ENCODE measurements at regions not wholly inside any gene's neighbourhood (a gene's known extent, or its start where the extent isn't known, plus 50 kb on each side); places are given as distances from the start of the nearest gene placed in this dataset.

DNA sequence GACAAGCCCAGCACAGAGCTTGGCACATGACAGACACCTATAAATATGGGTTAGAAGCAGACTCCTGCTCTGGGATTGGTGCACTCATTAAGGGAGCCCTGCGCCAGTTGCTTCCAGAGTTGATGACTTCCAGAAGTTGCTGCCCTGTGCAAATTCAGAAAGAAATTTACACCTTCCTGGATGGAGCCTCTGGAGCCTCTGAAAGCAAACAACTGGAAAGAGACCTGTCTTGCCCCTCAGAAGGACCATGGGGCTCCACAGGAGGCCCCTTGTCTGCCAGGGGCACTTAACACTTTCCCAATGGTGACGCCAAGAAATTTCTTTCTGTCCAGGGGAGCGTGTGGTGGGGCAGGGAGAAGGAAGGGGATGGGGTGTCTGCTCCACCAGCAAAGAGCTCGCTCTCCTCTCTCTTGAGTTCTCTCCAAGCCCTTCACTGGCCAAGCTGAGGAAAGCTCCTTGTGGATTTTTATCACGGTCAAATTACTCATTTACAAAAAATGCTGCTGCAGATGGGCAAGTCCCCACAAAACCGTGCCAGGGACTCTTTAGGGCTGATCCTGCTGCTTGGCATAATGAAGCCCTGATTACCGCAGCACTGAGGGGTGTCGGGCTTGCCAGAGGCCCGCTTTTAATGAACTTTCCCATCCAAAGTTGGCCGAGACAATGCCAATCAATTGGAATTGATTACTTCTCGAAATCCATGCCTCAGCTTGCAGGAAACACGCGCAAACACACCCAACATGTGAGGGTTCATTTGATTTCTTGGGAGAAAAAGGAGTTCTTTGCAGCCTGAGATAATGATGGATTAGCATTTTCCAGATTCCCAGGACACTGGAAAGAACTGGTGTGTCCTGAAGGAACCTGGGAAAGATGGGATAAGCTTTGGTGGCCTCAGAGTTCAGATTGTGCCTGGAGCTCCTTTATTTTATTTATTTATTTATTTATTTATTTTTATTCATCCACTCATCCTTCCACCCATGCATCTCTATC lies 583.6 kb upstream of the CDH5 start:
- DNase-seq, result no peak

DNA sequence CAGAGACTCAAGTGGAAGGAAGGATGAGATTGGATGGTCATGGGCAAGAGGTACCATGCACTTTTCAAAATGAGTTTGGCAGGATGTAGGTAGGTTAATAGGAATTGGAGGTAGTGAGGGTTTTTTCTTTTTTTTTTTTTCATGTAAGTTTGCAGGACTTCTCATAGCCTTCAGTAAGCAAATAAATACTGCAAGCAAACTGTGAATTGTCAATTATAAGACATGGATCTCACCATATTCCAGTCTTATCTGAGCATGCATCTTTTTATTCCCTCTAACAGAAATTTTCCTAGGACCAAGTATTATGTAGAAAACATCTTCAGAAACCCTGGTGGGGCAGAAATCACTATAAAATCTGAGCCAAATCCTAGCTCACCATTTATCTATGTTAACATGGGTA lies 584.6 kb upstream of the CDH5 start:
- DNase-seq, result no peak

DNA sequence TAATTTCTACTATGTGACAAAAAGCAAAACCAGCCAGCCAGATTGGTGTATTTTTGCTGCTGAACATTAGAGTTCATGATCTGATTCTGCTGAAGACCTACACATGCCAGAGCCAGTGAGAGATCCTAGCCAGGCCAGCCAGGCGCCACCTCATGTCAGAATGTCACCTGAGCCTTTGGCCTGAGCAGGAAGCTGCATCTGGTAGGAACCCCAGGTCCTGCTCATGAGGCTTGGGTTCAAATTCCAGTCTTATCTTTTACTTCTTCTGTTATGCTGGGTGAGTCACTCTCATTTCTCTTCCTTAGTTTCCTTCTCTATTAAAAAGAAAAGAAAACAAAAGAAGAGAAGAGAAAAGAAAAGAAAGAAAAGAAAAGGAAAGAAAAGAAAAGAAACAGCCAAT lies 585.1 kb upstream of the CDH5 start:
- no peak for DNase-seq

DNA sequence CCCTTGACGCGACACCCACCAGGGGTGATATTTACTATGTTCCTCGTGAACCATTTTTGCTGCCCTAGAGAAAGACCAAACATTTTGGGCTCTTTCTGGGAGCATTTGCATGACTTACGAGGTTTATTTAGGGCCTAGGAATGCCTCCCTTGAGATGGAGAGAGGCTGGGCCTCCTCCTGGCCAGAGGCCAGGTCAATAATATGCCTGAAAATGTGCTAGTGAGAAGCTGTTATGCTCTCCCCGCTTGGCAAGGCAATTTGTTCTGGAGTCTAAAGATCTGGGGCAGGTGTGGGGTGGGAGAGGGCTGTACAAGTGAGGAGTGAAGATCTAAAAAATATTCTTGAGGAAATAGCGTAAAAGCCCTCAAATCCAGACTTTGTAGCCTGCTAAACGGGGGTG lies 587.3 kb upstream of the CDH5 start:
- DNase-seq, result no peak

DNA sequence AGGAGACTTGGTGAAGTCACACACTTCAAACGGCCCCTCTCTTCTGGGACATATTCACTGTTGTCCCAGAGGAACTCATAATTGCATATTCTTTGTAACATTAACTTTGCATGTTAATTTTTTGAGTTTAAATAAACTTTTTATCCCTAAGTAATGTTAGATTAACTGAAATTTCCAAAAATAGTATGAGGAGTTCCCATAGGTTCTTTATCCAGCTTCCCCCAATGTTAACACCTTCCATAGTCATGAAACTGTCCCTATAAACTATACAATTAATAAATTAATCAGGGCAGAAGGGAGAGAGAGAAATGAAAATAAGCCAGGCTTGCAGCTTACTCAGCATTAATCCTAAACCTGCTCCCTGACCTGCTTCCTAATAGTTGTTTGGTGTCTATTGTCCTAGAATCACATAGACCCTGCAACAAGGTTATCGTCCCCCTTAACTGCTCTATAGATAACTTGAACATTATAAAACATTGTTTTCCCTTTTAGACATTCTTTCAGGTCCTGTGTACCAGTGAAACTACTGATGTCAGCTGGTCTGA lies 589.8 kb upstream of the CDH5 start:
- DNase-seq, result no peak

DNA sequence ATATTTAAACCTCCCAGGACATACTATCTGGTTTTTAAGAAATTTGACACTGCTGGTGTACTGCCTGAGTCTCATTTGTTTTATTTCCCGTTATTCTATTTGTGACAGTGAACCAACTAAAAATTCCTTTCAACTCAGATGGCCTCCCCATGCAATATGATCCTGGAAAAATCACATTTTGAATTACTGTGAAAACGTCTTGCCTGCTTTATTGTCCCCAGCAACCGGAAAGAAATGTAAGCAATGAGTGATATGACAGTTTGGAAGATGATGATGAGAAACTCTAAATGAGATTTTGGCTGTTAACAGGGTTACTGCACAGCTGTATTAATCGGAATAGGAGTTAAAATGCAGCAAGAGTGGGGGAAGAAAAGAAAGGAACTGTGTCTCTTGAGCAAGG lies 590.7 kb upstream of the CDH5 start:
- DNase-seq, result no peak

DNA sequence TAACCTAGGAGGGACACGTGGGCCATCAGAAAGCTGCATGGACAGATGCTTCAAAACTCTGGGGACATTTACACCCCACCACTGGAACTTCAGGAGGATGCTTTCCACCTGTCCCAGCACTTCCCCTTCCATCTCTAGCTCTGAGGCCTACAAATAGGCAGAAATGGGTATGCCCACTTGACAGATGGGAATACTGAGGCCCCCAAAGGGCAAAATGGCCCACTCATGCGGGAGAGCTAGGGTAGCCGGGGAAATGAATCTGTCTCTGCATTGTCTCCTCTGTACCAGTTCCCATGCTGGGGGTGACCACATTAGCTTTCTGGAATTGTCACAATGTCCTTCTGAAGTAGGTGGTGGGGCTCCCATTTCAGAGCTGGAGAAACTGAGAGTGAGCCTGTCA lies 592.1 kb upstream of the CDH5 start:
- no peak for DNase-seq

DNA sequence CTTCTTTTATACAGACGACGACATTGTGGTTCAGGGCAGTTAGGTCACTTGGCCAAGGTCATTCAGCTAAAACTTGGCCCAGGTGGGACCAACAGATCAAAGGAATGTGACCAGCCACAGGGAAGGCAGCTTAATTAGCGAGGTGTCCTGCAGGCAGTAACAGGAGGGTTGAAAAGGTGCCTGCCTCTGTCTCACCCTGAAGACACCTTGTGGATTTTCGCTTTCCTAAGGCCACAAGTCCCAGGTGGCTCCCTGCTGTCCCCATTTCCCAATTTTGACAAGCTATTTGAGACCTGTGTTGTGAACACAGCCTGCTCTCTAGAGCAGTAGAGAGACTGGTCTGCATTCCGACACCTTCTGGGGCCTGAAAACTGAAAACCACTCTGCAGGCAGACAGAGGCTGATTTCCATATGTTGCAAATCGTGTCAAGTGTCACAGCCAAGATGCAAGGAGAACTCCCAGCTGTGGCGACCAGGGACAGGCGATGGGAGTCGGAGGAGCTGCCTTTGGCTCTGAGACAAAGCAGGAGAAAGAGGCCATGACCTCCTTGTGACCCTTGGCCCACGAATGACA lies 593.1 kb upstream of the CDH5 start:
- no peak for DNase-seq

DNA sequence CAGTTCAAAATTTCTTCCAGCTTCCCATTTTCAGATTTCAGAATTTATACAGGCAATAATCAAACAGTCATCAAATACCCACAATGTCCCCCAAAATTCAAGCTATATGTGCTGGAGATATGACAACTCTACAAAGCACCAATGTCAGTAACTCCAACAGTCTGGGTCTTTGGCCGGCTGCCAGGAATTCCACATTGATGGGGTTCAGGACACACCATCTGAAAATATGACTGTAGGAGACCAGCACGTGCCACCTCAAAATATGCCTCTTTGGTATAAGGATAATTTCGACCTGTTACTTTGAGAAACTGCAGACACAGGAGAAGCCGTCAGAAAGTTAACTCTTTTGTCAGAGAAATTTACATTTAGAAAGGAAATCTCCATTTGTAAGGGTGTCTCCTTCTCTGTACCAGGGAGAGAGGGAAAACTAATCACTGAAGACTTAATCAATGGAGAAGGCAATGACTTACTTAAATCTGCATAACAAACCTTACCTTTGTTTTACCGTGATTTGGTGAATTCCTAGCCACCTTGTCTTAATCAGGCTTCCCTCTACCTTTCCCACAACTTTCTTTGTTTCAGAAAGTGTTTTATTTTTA lies 594.3 kb upstream of the CDH5 start:
- no peak for DNase-seq

DNA sequence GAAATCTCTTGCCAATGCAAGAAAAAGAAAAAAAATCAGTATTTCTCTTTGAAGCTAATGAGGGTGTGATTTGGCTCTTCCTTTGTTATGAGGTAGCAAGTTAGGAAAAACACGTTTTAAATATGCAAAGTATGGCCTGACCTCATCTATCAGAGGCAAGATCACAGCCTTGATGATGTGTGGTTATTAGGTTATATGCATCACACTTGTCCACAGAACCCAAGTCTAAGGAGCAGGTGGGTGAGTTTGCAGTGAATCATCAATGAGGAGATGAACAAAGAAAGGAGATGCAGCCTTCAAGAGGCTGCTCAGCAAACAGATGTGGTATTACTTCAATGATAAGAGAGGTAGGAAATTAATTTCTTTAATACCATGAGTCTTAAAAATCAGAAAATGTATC lies 594.8 kb upstream of the CDH5 start:
- no peak for DNase-seq

DNA sequence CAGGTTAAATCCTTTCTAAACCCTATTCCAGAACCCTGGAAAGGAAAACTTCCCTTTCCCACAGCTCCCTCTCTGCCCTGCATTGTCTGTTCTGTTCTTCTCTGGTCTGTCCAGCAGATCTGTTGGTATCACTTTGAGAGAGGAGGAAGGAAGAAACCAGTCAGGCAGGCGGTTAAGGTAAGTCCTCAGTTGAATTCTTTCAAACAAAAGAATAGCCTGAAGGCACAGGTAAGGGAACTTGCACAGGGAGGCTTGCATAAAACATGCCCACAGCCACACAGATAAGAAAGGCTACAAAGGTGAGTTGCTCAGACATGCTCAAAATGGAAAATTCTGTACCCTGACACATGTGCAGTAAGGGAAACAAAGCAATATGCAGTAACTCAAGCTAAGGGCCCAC lies 595.7 kb upstream of the CDH5 start:
- DNase-seq, result no peak

DNA sequence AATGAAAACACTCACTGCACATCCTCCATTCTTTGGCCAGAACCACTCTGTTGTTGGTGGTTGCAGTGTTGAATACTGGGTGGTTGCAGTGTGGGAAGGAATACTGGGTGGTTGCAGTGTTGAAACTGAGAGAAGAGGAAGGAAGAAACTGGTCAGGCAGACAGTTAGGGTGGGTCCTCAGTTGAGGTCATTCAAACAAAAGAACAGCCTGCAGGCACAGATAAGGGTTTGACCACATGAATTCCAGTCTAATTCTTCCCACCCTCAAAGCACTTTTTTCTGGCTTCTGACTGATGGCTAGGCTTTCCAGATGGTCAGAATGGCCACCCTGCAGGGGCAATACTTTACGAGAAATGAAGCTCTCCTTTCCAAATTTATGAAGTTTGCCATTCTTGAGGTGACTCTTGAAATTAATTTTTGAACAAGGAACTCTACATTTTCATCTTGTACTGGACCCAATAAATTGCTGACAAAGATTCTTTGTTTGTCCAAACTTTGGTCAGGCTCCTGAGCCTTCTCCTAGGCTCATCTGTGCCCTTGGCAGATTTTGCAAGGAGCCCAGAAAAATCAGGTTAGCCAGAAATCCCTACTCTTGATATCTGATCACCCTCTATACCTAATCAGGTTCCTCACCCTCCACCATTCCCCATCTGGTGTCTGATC lies 596.6 kb upstream of the CDH5 start:
- no peak for DNase-seq

DNA sequence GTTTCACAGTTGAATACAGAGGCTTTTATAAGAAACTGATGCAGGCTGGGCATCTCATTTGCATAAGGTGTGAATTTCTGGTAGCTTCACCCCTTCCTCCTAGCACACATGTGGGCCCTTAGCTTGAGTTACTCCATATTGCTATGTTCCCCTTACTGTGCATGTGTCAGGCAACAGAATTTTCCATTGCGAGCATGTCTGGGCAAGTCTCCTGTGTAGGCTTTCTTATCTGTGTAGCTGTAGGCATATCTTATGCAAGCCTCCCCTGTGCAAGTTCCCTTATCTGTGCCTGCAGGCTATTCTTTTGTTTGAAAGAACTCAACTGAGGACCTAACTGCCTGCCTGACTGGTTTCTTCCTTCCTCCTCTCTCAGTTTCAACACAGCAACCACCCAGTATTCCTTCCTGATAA lies 597.4 kb upstream of the CDH5 start:
- no peak for DNase-seq

DNA sequence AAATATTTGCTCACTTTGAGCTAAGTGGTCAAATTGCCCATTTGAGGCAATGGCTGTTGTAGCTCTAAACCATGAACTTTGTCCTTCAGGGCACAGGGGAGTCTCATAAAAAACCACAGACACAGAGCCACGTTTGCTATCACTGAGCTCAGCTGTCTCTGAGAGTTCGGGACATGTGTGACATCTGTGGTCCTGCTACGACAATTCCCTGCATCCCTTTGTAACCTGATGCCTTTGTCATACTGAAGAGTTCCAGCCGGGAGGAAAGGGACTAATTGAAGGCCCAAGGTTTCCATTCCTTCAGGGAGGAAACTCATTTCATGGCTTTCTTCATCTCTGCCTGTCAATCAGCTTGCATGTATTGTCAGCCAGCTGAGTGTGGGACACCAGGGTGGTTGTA lies 599.4 kb upstream of the CDH5 start:
- DNase-seq, result no peak

DNA sequence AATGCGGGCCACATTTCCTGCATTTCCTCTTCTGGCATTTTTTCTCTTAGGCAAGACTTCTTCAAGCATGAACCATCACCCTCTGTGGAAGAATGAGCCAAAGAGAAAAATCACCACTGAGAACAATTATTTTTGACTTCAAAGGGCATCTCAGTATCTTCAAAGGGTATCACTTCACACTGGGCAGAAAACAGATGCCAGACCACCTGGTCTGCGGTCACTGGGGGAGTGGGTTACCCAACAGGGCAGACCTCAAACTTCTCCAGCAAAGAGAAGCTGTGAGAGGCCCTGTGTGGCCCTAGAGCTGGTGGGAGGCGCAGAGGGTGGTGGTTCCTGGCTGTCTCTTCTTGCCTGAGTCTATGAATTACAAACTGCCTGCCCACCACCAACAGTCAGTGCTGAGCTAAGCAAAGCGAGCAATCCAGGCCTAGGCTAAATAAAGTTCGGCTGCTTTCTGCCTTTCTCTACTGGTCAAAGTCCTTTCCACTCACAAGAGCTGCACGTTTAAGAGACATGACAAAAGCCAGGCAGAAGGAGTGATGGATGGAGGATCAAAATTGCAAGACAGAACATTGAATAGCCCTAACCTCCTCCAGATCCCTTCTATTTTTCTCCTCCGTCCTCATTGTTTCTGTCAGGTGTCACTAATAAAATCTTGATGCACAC lies 602.7 kb upstream of the CDH5 start:
- no peak for DNase-seq

DNA sequence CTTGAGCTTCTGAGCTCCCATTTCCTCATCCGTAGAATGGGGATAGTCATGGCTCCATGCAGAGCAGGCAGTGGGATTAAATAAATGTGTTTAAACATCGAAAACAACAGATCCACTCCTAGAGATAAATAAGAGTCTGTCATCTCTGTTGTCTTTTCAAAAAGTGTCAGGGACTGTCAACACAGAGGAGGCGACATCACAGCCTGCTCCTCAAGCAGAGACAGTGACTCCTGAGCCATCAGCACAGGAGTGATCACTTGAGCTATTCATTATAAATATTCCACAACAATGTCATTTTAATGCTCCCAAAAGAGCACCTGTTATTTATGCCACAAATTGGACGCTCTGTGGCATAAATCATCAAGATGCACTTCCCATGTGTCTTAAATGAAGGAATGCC lies 605.6 kb upstream of the CDH5 start:
- DNase-seq, result no peak

DNA sequence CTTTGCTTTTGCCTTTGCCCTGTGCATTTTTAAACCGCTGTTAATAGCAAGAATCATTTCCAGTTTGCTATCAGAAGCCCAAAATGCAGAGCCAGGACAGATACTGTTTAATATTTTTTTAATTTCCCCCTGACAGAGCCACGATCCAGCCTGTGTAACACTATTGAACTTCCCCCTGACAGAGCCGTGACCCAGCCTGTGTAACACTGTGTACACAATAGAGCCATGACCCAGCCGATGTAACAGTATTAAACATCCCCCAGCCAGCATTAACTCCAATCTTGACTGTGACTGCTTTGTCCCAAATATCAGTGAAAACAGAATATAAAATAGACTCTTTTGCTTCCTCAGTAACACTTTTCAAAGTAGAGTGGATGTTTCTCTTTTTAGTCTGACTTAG lies 607.9 kb upstream of the CDH5 start:
- no peak for DNase-seq

DNA sequence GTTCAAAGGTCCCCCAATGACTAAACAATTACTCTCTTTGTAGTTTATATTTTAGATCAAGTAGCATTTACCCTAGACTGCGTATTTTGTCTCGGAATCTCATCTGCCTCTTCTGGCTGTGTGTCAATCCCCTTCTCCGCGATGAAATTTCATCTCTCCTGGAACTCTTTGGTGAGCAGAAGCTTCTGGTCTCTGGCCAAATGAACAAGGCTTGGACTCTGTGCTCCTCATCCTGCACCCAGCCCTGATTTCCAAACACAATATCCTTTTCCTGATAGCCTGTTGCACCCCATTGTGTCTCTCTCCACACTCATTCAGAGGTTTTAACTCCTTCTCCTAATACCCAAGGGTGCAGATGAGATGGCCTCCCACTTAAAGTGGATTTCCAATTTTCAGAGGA lies 609.4 kb upstream of the CDH5 start:
- DNase-seq, result no peak

DNA sequence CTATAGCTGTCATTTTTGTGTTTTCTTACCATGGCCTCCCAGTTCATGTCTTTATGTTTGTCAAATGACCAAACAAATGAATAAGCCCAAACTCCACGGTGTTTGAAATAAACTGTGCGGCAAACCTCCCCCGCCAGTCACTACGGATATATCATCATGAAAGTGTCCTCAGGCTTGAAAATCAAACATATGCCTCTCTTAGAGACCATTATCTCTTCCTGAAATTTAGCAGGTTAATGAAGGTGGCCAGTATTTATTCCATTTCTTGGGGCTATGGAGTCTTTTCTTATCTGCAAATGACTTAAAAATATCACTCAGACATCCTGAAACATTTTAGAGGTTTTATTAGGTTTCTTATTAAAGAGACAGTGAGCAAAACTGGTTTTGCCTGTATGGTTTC lies 610.3 kb upstream of the CDH5 start:
- no peak for DNase-seq

DNA sequence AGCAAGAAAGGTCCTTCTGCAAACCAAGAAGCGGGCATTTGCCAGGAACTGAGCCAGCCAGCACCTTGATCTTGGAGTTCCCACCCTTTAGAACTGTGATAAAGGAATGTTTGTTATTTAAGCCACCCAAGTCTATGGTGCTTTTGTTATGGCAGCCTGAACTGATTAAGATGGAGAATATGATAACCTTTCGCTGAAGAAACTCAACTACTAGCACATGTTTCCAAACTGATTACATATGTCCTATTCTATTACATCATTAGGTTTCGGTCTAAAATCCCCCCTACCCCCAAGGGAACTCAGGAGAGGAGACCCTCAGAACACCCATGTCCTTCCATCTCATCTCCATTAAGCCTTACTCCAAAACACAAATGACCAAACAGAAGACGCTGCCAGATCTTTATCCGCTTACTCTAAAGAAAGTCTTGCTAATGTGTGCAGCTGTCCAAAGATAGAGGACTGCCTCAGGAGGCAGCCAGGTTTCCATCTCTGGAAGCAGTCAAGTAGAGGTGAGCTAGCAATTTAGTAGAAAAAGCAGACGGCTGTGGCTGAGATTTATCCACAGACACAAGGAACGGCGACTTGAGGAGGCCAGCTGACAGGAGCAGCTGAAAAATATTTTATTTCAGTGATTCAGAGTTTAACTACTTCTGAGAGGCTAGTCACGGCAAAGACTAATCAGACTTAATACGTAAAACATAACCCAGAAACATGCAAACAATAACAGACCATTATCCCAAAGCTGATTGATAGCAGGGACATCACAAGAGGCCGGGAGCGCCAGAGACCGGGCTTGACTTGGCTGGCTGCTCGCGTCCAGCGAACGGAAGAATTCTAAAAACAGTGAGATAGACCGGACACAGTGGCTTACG lies 611.4 kb upstream of the CDH5 start:
- no peak for DNase-seq

DNA sequence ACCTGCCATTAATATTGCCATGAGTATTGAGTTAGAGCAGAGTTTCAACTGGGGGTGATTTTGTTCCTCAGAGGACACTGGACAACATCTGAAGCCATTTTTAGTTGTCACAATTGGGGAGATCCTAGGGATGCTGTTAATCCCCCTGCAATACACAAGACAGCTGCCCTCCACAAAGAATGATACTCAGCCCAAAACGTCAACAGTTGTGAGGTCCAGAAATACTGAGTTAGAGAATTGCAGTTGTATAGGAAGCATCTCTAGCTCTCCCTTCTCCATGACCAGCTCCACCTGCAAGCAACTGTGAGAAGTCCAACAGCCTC lies 614.0 kb upstream of the CDH5 start:
- DNase-seq, result no peak
